Erythroblast (primary cell): ENCODE measurements at regions not wholly inside any gene's neighbourhood (a gene's known extent, or its start where the extent isn't known, plus 50 kb on each side); places are given as distances from the start of the nearest gene placed in this dataset.

ENCODE experiments used
- DNase-seq, 2 experiments: peaks; one replicate each; lab custom pipeline; 2025; lab: John Stamatoyannopoulos, UW
- GATA1 ChIP-seq: IDR thresholded peaks from 2 replicates; pipeline ENCODE4 v1.6.1; 2011; ENCODE audit warnings: low read depth, mild to moderate bottlenecking, control low read depth, low read length, moderate library complexity
- POLR2A ChIP-seq: IDR thresholded peaks from 2 replicates; pipeline ENCODE4 v1.6.1; 2011; ENCODE audit warnings: mild to moderate bottlenecking, low read length

- DNase-seq: no peak
- TF ChIP-seq GATA1 (no peak), POLR2A (no peak)
These were observed 545.8 kb downstream of the EBF1 start for GRCh38 chr5:158553962-158554336.

DNA sequence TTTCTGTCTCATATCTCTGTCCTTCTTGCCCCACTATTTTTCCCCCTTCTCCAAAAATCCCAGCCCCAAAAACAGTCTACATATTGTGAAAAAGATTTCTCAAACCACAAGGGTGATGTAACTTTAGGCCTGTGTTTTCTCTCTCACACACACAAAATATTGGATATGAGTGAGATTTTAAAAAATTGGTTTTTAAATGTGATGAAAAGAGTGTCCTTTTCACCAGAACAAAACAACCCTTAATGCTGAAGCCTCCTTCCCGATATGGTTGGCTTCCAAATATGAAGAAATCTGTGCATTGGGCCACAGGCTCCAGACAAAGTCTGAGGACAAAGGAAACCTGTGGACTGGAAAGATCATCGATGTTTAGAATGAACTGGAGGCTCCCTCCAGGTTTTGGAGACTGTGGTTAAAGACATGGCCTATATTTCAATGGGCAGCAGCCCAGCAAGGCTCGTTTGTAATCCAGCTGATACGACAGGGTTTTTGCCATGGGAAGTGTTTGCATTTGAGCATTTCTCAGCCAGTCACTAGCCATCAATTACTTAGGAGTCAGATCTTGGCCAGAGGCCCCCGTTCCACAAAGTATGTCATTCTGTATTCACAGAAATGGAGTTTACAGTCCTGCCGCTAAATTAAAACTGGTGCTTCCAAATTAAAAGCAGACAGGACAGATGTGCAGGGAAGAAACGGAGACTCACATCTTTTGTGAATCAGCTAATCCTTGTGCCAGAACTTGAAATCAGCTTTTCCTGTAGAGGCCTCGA, 546.3 kb downstream of the EBF1 start:
- no peak for DNase-seq
- TF ChIP-seq POLR2A (no peak), GATA1 (no peak)

GRCh38 chr5:158552241-158552640, 547.5 kb downstream of the EBF1 start:
- TF ChIP-seq GATA1 (no peak), POLR2A (no peak)

GRCh38 chr5:158549311-158549710, 550.4 kb downstream of the EBF1 start:
- no peak for DNase-seq
- TF ChIP-seq POLR2A (no peak), GATA1 (no peak)

More at GRCh38 chr5:158552241-158552640, 547.5 kb downstream of the EBF1 start:
- DNase-seq: no peak

DNA sequence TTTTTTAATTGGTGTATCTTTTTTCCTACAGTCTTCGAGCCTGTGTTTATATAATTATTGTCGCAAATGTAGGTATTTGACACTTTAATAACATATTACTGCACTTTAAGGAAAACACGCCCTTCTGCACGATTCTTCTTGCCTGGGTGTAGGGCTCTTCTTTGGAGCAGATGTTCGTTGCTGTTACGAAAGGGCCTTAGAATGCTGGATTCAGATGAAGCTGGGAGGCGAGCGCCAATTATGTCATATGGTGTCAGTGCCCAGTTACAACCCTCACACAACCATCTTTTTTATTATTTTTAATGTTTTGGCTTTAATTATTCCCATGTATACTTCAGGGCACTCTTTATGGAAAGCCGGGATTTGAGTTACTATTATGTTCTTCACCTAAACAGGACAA, 553.0 kb downstream of the EBF1 start:
- no peak for DNase-seq

DNA sequence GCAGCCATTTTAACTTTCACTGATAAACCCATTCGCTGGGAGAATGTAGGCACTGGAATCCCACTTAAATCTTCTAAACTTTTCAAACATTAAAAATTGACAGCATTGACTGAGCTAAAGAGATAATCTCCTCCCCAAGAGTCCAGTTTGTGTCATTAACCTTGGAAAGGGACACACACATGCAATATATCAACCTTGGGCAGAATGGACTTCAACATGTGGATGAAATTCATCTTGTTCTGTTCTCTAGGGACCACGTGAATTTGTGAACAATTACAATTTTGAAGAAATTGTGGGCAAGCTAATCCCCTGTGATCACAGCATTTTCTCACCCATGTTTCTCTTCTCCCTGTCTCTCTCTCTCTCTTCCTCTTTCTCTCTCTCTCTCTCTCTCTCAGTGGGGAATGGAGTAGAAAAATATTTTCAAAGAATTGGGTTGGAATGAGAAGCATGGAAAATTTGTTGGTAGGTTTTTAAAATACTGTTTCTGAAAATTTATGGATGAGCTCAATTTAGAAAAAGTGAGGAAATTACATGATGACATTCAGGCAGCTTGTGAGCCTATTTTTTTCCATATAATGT, 553.7 kb downstream of the EBF1 start:
- no peak for TF ChIP-seq GATA1
- TF ChIP-seq POLR2A: no peak

More for the DNA sequence above, 553.0 kb downstream of the EBF1 start:
- TF ChIP-seq POLR2A: no peak
- TF ChIP-seq GATA1: no peak

GRCh38 chr5:158544388-158545339, 555.1 kb downstream of the EBF1 start:
- no peak for DNase-seq
- TF ChIP-seq GATA1 (no peak), POLR2A (no peak)

More for the DNA sequence above, 553.7 kb downstream of the EBF1 start:
- DNase-seq: no peak

DNA sequence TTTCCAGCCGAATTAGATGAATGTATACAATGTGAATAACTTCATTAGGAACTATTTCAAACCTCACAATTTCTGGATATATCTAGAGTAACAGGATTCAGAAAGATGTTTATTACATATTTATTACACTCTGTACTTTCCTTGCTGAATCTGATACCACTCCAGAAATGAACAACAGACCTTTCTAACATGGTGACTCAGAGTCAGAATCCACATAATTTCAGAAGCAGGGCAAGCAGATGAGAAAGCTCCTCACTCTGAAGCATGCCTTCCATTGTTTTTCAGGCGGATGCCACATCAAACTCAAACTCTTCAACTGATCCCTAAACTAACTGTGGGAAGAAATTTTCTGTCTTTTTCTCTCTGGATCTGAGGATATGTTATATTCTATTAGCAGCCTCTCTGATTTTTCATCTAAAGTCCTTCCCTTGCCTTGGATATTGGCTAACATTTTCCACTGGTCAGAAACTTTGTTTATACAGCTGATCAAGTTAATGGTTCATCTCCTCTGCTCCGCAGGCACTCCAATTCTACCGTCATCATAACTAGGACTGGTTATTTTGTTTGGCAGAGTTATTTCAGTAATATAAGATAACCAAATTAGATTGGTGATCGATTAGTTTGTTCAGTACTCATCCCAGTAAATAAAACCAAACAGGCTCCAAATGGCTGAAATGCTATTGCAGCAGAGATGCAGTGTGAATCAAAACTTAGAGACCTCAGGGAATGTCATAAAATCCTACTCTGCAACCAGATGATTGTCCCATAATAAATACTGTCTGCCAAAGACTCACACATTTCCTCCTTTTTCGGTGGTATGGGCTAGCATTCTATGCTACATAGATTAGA, 556.0 kb downstream of the EBF1 start:
- TF ChIP-seq GATA1: no peak
- no peak for TF ChIP-seq POLR2A
- no peak for DNase-seq

- no peak for DNase-seq
- TF ChIP-seq POLR2A (no peak), GATA1 (no peak)
These were observed 558.0 kb downstream of the EBF1 start for GRCh38 chr5:158541536-158542297.

GRCh38 chr5:158538506-158539074, 561.1 kb downstream of the EBF1 start:
- DNase-seq: no peak
- TF ChIP-seq GATA1 (no peak), POLR2A (no peak)

GRCh38 chr5:158537366-158537765, 562.4 kb downstream of the EBF1 start:
- TF ChIP-seq POLR2A: no peak
- TF ChIP-seq GATA1: no peak
- no peak for DNase-seq

DNA sequence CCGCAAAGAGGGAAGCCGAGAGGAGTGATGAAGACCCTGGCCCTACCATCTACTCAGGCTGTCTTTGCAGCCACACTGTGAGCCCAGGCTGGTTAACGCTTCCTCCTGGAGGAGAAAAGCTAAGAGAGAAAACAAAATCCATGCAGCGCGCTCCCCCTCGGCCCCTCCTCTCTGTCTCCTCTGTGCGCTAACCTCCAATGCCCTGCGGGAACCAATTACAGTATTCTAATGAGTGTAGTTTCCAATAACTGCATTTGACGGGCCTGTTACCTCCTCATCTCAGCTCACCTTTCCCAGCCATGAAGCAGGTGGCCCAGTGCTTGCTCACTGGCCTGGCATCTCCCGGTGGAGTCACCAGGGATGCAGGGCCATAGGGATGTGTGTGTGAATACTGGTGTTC, 565.5 kb downstream of the EBF1 start:
- TF ChIP-seq POLR2A (no peak), GATA1 (no peak)
- DNase-seq: no peak

GRCh38 chr5:158532739-158533138, 567.0 kb downstream of the EBF1 start:
- TF ChIP-seq POLR2A (no peak), GATA1 (no peak)
- DNase-seq: no peak
